Vagina (tissue), 2 donors: ENCODE measurements at regions not wholly inside any gene's neighbourhood (a gene's known extent, or its start where the extent isn't known, plus 50 kb on each side); places are given as distances from the start of the nearest gene placed in this dataset.

Experiments used
- DNase-seq, 2 donors: peaks; one replicate each; pipeline ENCODE4 v3.0.0-alpha.2; 2017; ENCODE audit errors: extremely low spot score in 2 of 2
- H3K27ac ChIP-seq: fragments of 200-600 bp; sonication (generic); one replicate; pipeline ENCODE4 v1.5.1; 2019
- H3K27me3 ChIP-seq: fragments of 200-600 bp; sonication (generic); one replicate; pipeline ENCODE4 v1.5.1; 2019
- H3K36me3 ChIP-seq, 2 donors: fragments of 200-600 bp; sonication (generic); one replicate each; pipeline ENCODE4 v1.5.1; 2017 to 2019
- H3K4me1 ChIP-seq: fragments of 200-600 bp; sonication (generic); one replicate; pipeline ENCODE4 v1.5.1; 2019
- H3K4me3 ChIP-seq, 2 donors: fragments of 200-600 bp; sonication (generic); 1 replicate in 1 of 2; 2 replicates in 1 of 2; pipeline ENCODE4 v1.5.1; 2016 to 2019
- H3K9me3 ChIP-seq: fragments of 200-600 bp; sonication (generic); one replicate; pipeline ENCODE4 v1.5.1; 2019
- POLR2A ChIP-seq, 2 donors: fragments of 450-650 bp; IDR thresholded peaks; one replicate each; pipeline ENCODE4 v1.6.1; 2017; ENCODE audit warnings: antibody characterized with exemption in 2 of 2, mild to moderate bottlenecking in 2 of 2, moderate library complexity in 2 of 2
- POLR2AphosphoS5 ChIP-seq, 2 donors: sonication (generic); formaldehyde crosslinking; IDR thresholded peaks; one replicate each; pipeline ENCODE4 v1.9.0; 2017; ENCODE audit warnings: antibody characterized with exemption in 2 of 2, mild to moderate bottlenecking in 2 of 2, low read depth in 1 of 2; ENCODE audit not compliant: insufficient read depth in 1 of 2
- intact Hi-C: fragments of 100-400 bp; cut with DNase I; formaldehyde crosslinking; loops from one replicate; pipeline ENCODE4 v1.15.1; 2023
- TF ChIP-seq, protein P1 (sequence below), 3 experiments: fragments of 450-650 bp in 2 of 3; fragments of 200-600 bp in 1 of 3; sonication (generic) in 1 of 3; IDR thresholded peaks; one replicate each; pipeline ENCODE4 v1.5.1; 2017 to 2019; ENCODE audit warnings: antibody characterized with exemption in 3 of 3, mild to moderate bottlenecking in 2 of 3, moderate library complexity in 2 of 3

DNA sequence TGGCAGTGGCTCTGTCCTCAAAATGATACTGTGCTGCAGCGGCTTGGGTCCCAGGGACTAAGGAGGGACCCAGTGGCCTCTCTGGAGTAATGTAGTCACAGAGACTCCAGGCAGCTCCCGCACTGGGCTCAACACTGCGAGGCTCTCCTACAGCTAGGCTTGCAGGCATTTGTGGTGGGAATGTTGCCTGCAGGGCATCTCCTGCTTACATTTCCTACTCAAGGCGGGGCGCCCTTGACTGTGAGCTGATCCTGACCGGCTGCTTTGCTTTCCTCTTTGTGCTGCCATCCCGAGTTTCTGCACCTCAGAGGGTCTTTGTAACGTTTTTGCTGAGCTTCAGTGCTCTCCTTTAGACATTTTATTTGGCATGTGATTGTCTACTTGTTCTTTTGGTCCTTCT, 177.4 kb upstream of the FN1 start:
- no peaks in the 10 kb centered on the region for H3K9me3 ChIP-seq
- no peaks in the 10 kb centered on the region for H3K36me3 ChIP-seq
- intact Hi-C loops = no loop called here
- DNase-seq = no peak
- no peak overlapping the region for H3K4me3 ChIP-seq
- H3K27me3 ChIP-seq = no peaks in the 10 kb centered on the region
- no peak for TF ChIP-seq POLR2AphosphoS5 (IDR thresholded peaks at IDR 0.05; ENCODE audit: insufficient read depth in 1 of 2, low read depth in 1 of 2)
- no peak overlapping the region for H3K27ac ChIP-seq
- H3K4me1 ChIP-seq = no peaks in the 10 kb centered on the region

DNA sequence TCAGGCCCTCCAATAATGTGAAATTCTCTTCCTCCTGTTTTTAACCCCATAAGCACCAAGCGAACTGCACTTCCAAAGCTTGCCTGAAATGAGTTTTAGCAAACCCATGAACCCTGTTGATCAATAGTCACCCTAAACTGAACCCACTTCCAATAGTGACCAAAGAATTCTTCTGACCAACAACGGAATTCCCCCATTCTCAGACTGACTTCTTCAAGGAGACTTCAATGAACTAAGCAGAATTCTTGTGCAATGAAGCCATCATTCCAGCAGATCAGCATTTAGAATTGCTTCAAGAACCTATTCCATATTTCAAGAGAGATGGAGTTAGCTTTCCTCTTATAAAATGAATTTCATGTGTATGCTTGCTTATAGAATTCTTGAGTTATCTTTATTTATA, 176.9 kb upstream of the FN1 start:
- no peak for DNase-seq
- Histone ChIP-seq H3K36me3 (no peaks in the 10 kb centered on the region), H3K4me1 (no peaks in the 10 kb centered on the region), H3K27ac (no peak overlapping the region), H3K4me3 (no peak overlapping the region), H3K27me3 (no peaks in the 10 kb centered on the region), H3K9me3 (no peaks in the 10 kb centered on the region)
- intact Hi-C loops = no loop called here
- TF ChIP-seq, protein P1, sequence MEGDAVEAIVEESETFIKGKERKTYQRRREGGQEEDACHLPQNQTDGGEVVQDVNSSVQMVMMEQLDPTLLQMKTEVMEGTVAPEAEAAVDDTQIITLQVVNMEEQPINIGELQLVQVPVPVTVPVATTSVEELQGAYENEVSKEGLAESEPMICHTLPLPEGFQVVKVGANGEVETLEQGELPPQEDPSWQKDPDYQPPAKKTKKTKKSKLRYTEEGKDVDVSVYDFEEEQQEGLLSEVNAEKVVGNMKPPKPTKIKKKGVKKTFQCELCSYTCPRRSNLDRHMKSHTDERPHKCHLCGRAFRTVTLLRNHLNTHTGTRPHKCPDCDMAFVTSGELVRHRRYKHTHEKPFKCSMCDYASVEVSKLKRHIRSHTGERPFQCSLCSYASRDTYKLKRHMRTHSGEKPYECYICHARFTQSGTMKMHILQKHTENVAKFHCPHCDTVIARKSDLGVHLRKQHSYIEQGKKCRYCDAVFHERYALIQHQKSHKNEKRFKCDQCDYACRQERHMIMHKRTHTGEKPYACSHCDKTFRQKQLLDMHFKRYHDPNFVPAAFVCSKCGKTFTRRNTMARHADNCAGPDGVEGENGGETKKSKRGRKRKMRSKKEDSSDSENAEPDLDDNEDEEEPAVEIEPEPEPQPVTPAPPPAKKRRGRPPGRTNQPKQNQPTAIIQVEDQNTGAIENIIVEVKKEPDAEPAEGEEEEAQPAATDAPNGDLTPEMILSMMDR (IDR thresholded peaks at IDR 0.05) = no peak
- TF ChIP-seq POLR2A (IDR thresholded peaks at IDR 0.05) = no peak
- no peak for TF ChIP-seq POLR2AphosphoS5 (IDR thresholded peaks at IDR 0.05; ENCODE audit: insufficient read depth in 1 of 2, low read depth in 1 of 2)

DNA sequence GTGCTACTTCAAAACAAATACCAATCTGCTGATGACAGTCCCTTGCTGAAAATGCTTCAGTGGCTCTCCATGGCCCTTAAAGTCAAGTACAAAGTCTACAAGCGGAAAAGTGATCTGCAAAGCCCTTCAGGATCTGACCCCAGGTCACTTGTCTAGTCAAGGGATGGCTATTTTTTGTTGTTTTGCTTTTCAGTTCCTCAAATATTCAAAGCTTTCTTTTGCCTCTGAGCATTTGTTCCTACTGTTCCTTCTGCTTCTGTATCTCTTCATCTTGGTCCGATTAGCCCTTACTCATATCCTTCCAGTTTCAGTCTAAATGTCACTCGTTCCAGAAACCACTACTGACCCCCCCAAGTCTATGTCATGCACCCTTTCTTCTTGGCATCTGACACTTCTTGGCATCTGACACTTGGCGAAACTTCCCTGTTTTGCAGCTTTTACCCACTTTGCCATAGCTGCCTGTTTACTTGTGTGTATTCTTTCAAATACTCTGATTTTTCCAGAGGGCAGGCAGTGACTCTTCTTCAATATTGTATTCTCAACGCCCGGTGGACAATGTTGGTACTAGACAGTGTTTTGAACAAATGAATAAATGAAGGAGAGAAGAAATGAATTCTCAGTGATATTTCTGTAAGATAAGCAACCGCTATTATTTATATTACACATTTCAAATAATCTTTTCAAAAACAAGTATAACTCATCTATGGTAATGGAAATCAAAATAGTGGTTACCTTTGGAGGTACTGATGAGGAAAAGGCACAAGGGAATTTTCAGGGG, 175.9 kb upstream of the FN1 start:
- no peak overlapping the region for H3K4me3 ChIP-seq
- no peaks in the 10 kb centered on the region for H3K4me1 ChIP-seq
- H3K27me3 ChIP-seq = no peaks in the 10 kb centered on the region
- intact Hi-C loops = no loop called here
- no peak for DNase-seq
- no peak overlapping the region for H3K27ac ChIP-seq
- H3K9me3 ChIP-seq = no peaks in the 10 kb centered on the region
- TF ChIP-seq POLR2A (IDR thresholded peaks at IDR 0.05) (no peak), POLR2AphosphoS5 (IDR thresholded peaks at IDR 0.05; ENCODE audit: insufficient read depth in 1 of 2, low read depth in 1 of 2) (no peak)
- TF ChIP-seq, protein P1 (IDR thresholded peaks at IDR 0.05) = no peak
- no peaks in the 10 kb centered on the region for H3K36me3 ChIP-seq

DNA sequence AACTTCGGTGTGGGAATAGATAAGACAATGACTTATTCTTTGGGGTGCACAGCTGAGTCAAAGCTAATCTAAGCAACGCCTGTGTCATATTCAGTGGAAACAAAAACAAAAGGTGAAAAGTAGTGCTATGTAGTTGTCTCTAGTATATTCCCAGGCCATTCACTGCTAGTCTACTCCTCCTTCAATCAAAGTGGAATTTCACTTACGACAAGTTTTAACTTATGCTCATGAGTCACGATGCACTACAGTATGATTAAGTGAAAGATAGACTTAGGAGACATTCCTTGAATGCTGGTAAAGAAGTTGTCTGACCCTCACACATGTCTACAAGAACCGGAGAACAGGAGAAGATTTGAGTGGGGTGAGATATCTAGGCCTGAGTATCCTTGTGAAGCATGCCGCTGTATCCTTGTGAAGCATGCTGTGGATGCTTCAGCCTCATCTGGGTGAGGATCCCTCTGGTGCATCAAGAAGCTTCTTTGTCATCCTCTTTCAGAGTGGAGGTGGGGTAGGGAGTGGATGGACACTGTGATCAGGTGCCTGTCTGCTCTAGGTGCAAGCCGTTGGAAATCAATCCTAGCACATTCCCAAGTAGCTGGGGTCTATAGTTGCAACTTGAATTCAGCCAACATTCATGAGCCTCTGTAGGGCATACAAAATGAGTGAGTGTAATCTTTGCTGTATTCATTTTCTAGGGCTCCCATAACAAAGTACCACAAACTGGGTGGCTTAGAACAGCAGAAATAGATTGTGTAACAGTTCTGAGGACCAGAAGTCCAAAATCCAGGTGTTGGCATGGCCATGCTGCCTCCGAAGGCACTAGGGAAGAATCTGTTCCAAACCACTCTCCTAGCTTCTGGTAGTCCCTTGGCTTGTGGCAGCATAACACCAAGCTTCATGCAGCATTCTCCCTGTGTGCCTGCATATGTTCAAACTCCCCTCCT, 173.5 kb upstream of the FN1 start:
- no peaks in the 10 kb centered on the region for H3K36me3 ChIP-seq
- H3K4me3 ChIP-seq = no peak overlapping the region
- no peaks in the 10 kb centered on the region for H3K9me3 ChIP-seq
- TF ChIP-seq POLR2AphosphoS5 (IDR thresholded peaks at IDR 0.05; ENCODE audit: insufficient read depth in 1 of 2, low read depth in 1 of 2) = no peak
- TF ChIP-seq, protein P1 (IDR thresholded peaks at IDR 0.05) = no peak
- no peak for TF ChIP-seq POLR2A (IDR thresholded peaks at IDR 0.05)
- H3K4me1 ChIP-seq = no peaks in the 10 kb centered on the region
- DNase-seq = no peak
- H3K27ac ChIP-seq = no peak overlapping the region
- H3K27me3 ChIP-seq = no peaks in the 10 kb centered on the region
- intact Hi-C loops = no loop called here

DNA sequence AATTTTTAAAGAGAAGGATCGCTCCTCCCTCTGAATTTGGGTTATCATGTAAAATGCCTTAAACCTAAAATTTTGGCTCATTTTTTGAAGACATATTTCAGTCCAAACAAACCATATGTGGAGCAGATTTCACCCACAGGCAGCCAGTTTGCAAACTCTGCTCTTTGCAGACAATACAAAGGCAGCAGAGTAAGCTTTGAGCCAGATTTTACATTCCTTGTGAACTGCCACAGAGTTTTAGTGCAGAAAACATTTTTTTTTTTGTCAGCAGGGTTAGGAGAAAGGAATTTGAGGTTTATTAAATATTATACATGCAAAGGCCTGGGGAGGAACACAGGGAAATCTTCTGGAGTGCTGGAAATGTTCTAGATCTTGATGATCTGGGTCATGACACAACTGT, 171.9 kb upstream of the FN1 start:
- Histone ChIP-seq H3K27ac (no peak overlapping the region), H3K9me3 (no peaks in the 10 kb centered on the region), H3K36me3 (no peaks in the 10 kb centered on the region), H3K27me3 (no peaks in the 10 kb centered on the region), H3K4me1 (no peaks in the 10 kb centered on the region), H3K4me3 (no peak overlapping the region)
- TF ChIP-seq POLR2AphosphoS5 (IDR thresholded peaks at IDR 0.05; ENCODE audit: insufficient read depth in 1 of 2, low read depth in 1 of 2) (no peak), POLR2A (IDR thresholded peaks at IDR 0.05) (no peak)
- TF ChIP-seq, protein P1 (IDR thresholded peaks at IDR 0.05) = no peak
- no peak for DNase-seq
- intact Hi-C loops = no loop called here
